ENCODE measurements at regions not wholly inside any gene's neighbourhood (a gene's known extent, or its start where the extent isn't known, plus 50 kb on each side); places are given as distances from the start of the nearest gene placed in this dataset.

DNA sequence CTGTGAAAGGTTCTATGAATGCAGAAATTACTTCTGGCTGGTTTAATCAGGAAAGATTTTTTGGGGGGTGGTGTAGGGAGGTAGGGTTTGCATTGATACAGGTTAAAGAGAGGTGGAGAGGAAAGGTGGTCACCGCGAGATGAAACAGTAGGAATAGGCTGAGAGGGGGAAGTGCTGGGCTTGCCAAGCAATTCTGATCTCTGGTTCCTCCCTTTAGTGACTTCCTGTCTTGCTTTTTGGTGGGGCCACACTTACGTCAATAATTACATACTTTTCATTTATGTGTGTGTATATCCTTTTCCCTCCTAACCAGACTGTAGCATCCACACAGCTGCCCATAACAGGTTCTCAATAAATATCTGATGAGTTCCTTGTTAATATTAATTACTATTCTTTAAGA lies 120.0 kb downstream of the CTNND1 start:
- BruUV-seq (replicated peaks): no TSS peak
- H3K4me1 ChIP-seq (ENCODE audit: insufficient read depth, low read length, poor library complexity, severe bottlenecking): no peaks in the 10 kb centered on the region
- no peaks in the 10 kb centered on the region for H3K36me3 ChIP-seq (ENCODE audit: insufficient read depth, low read length)
- no peak for TF ChIP-seq EZH2phosphoT487 (IDR thresholded peaks at IDR 0.05; ENCODE audit: borderline replicate concordance, low read depth, low read length)
- TF ChIP-seq, protein P1, sequence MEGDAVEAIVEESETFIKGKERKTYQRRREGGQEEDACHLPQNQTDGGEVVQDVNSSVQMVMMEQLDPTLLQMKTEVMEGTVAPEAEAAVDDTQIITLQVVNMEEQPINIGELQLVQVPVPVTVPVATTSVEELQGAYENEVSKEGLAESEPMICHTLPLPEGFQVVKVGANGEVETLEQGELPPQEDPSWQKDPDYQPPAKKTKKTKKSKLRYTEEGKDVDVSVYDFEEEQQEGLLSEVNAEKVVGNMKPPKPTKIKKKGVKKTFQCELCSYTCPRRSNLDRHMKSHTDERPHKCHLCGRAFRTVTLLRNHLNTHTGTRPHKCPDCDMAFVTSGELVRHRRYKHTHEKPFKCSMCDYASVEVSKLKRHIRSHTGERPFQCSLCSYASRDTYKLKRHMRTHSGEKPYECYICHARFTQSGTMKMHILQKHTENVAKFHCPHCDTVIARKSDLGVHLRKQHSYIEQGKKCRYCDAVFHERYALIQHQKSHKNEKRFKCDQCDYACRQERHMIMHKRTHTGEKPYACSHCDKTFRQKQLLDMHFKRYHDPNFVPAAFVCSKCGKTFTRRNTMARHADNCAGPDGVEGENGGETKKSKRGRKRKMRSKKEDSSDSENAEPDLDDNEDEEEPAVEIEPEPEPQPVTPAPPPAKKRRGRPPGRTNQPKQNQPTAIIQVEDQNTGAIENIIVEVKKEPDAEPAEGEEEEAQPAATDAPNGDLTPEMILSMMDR (conservative IDR thresholded peaks at IDR 0.05; ENCODE audit: low read length): no peak
- H3K4me3 ChIP-seq (ENCODE audit: low read depth, low read length, poor library complexity, severe bottlenecking): no peak overlapping the region
- ChIA-PET CTCF (ENCODE audit: unreplicated experiment) (no interaction called here), POLR2A (interaction anchor here (0.6 kb wide), 1 partner anchor 10 kb away, joined by 6 read pairs; no protein-coding TSS in a partner anchor)
- no peak overlapping the region for H2AFZ ChIP-seq (ENCODE audit: low read length)
- intact Hi-C loops (cut with micrococcal nuclease; ENCODE audit: unreplicated experiment): no loop called here
- H3K9me2 ChIP-seq (ENCODE audit: insufficient read depth, low read length): no peaks in the 10 kb centered on the region
- no peak for DNase-seq (ENCODE audit: low spot score)
- H3K79me2 ChIP-seq (ENCODE audit: insufficient read depth, low read depth, low read length): no peaks in the 10 kb centered on the region
- no peaks in the 10 kb centered on the region for H3K9me3 ChIP-seq (ENCODE audit: low read length)
- no peaks in the 10 kb centered on the region for H4K20me1 ChIP-seq (ENCODE audit: insufficient read depth, low read length)
- H3K27ac ChIP-seq (ENCODE audit: low read depth, low read length, poor library complexity, severe bottlenecking): no peak overlapping the region
- no peak overlapping the region for H3K4me2 ChIP-seq (ENCODE audit: low read length)

DNA sequence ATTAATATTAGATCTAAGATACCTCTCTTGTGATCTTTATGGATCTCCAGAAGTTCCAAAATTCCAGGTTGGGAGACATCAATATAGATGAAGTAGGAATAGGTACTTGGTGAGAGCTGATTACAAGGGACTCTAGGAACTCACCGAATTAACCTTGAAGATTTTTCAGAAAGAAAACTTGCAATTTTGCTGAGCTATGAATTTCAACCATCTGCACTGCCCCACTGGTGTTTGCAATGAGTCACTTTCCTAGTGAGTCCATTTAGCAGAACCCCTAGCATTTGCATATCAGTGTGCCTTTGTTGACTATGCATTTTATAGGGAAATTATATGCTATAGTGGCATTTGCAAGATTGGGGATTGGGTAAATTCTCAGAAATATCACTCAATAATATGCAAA lies 122.0 kb downstream of the CTNND1 start:
- ChIA-PET CTCF (ENCODE audit: unreplicated experiment) (no interaction called here), POLR2A (interaction anchor here (0.7 kb wide), 1 partner anchor 846 kb away, joined by 3 read pairs; no protein-coding TSS in a partner anchor)
- DNase-seq (ENCODE audit: low spot score): no peak
- H3K79me2 ChIP-seq (ENCODE audit: insufficient read depth, low read depth, low read length): no peaks in the 10 kb centered on the region
- no TSS peak for BruUV-seq (replicated peaks)
- H3K4me3 ChIP-seq (ENCODE audit: low read depth, low read length, poor library complexity, severe bottlenecking): no peak overlapping the region
- H3K9me3 ChIP-seq (ENCODE audit: low read length): no peaks in the 10 kb centered on the region
- intact Hi-C loops (cut with micrococcal nuclease; ENCODE audit: unreplicated experiment): no loop called here
- no peaks in the 10 kb centered on the region for H3K4me1 ChIP-seq (ENCODE audit: insufficient read depth, low read length, poor library complexity, severe bottlenecking)
- H3K36me3 ChIP-seq (ENCODE audit: insufficient read depth, low read length): no peaks in the 10 kb centered on the region
- no peaks in the 10 kb centered on the region for H3K9me2 ChIP-seq (ENCODE audit: insufficient read depth, low read length)
- no peak overlapping the region for H3K4me2 ChIP-seq (ENCODE audit: low read length)
- no peak for TF ChIP-seq EZH2phosphoT487 (IDR thresholded peaks at IDR 0.05; ENCODE audit: borderline replicate concordance, low read depth, low read length)
- TF ChIP-seq, protein P1 (conservative IDR thresholded peaks at IDR 0.05; ENCODE audit: low read length): no peak
- no peak overlapping the region for H2AFZ ChIP-seq (ENCODE audit: low read length)
- H3K27ac ChIP-seq (ENCODE audit: low read depth, low read length, poor library complexity, severe bottlenecking): no peak overlapping the region
- no peaks in the 10 kb centered on the region for H4K20me1 ChIP-seq (ENCODE audit: insufficient read depth, low read length)

DNA sequence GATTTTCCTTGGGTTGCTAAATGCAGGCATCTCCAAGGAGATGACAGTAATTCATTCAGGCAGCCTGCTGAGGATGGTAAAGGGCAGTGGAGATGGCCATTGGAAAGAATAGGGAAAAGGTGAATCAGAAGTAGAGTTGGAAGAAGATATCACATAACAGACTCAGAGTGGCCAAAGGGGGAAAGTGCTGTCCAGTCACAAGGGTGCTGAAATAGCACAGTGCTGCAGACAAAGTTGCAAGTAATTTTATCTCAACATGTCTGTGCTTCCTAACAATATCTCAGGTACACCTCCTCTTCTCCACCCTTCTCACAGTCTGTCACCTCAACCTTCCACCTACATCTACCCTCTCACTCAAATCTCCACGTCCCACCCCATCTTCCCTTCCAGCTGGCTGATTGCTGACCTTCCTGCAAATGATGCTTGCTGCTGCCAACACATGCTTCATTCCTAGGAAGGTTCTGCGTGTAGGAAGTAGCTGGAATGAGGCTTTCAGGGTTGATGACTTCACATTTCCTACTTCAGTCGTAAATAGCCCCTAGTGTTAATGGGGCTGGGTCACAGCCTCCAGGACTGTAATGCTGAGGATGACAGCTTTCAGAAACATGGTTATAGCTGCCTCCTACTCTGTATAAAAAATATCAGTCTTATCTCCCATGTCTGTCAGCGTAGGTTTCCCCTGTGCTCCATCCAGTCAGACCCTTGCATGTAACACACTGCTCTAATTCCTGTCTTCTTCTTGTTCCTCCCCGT lies 123.9 kb downstream of the CTNND1 start:
- no peak overlapping the region for H3K4me2 ChIP-seq (ENCODE audit: low read length)
- H3K9me3 ChIP-seq (ENCODE audit: low read length): no peaks in the 10 kb centered on the region
- BruUV-seq (replicated peaks): no TSS peak
- no peak for DNase-seq (ENCODE audit: low spot score)
- no peak for TF ChIP-seq EZH2phosphoT487 (IDR thresholded peaks at IDR 0.05; ENCODE audit: borderline replicate concordance, low read depth, low read length)
- TF ChIP-seq, protein P1 (conservative IDR thresholded peaks at IDR 0.05; ENCODE audit: low read length): no peak
- H4K20me1 ChIP-seq (ENCODE audit: insufficient read depth, low read length): no peaks in the 10 kb centered on the region
- ChIA-PET POLR2A (no interaction called here), CTCF (ENCODE audit: unreplicated experiment) (interaction anchor here (0.6 kb wide), 1 partner anchor 449 kb away, joined by 4 read pairs; no protein-coding TSS in a partner anchor)
- no peak overlapping the region for H3K4me3 ChIP-seq (ENCODE audit: low read depth, low read length, poor library complexity, severe bottlenecking)
- H3K9me2 ChIP-seq (ENCODE audit: insufficient read depth, low read length): no peaks in the 10 kb centered on the region
- intact Hi-C loops (cut with micrococcal nuclease; ENCODE audit: unreplicated experiment): no loop called here
- no peaks in the 10 kb centered on the region for H3K4me1 ChIP-seq (ENCODE audit: insufficient read depth, low read length, poor library complexity, severe bottlenecking)
- no peak overlapping the region for H2AFZ ChIP-seq (ENCODE audit: low read length)
- no peaks in the 10 kb centered on the region for H3K79me2 ChIP-seq (ENCODE audit: insufficient read depth, low read depth, low read length)
- H3K36me3 ChIP-seq (ENCODE audit: insufficient read depth, low read length): no peaks in the 10 kb centered on the region
- H3K27ac ChIP-seq (ENCODE audit: low read depth, low read length, poor library complexity, severe bottlenecking): no peak overlapping the region

Data from OCI-LY7 (cell line).